Stimulated activated CD4-positive, alpha-beta T cell treated with anti-CD3 and anti-CD28 coated beads, Interleukin-12 subunit alpha, Interleukin-12 subunit beta, amount 100 ng/mL, for 48 hours (primary cell): ENCODE measurements at regions not wholly inside any gene's neighbourhood (a gene's known extent, or its start where the extent isn't known, plus 50 kb on each side); places are given as distances from the start of the nearest gene placed in this dataset.

ENCODE experiments used
- DNase-seq, 3 donors: peaks; one replicate each; pipeline ENCODE4 v3.0.0-alpha.2; 2020; ENCODE audit warnings: low read depth in 2 of 3, low spot score in 1 of 3

GRCh38 chr11:56932572-56933220 is 56.0 kb upstream of the OR5AK2 start:
- no peak for DNase-seq

- DNase-seq = no peak
These were observed 65.6 kb upstream of the OR5AK2 start for GRCh38 chr11:56923116-56923515.

GRCh38 chr11:56922421-56922820 is 66.3 kb upstream of the OR5AK2 start:
- no peak for DNase-seq

- no peak for DNase-seq
These were observed 70.9 kb upstream of the OR5AK2 start for GRCh38 chr11:56917708-56918400.

GRCh38 chr11:56916587-56916986 is 72.1 kb upstream of the OR5AK2 start:
- DNase-seq = no peak

- no peak for DNase-seq
These were observed 72.6 kb upstream of the OR5AK2 start for GRCh38 chr11:56916162-56916561.

- no peak for DNase-seq
These were observed 77.4 kb upstream of the OR5AK2 start for GRCh38 chr11:56911312-56911711.

GRCh38 chr11:56910785-56911184 is 77.9 kb upstream of the OR5AK2 start:
- DNase-seq = no peak

GRCh38 chr11:56910046-56910773 is 78.5 kb upstream of the OR5AK2 start:
- no peak for DNase-seq

- DNase-seq = no peak
These were observed 79.2 kb upstream of the OR5AK2 start for GRCh38 chr11:56909563-56909962.

GRCh38 chr11:56909080-56909479 is 79.6 kb upstream of the OR5AK2 start:
- DNase-seq = no peak

GRCh38 chr11:56906683-56907148 is 82.0 kb upstream of the OR5AK2 start:
- no peak for DNase-seq

- DNase-seq = no peak
These were observed 82.8 kb upstream of the OR5AK2 start for GRCh38 chr11:56905936-56906335.

GRCh38 chr11:56905442-56905841 is 83.3 kb upstream of the OR5AK2 start:
- no peak for DNase-seq

GRCh38 chr11:56898856-56899255 is 89.9 kb upstream of the OR5AK2 start:
- no peak for DNase-seq

GRCh38 chr11:56890584-56891305 is 98.0 kb upstream of the OR5AK2 start:
- DNase-seq = no peak

- DNase-seq = no peak
These were observed 98.7 kb upstream of the OR5AK2 start for GRCh38 chr11:56889986-56890385.

GRCh38 chr11:56887940-56888339 is 100.8 kb upstream of the OR5AK2 start:
- DNase-seq = no peak

- no peak for DNase-seq
These were observed 102.3 kb upstream of the OR5AK2 start for GRCh38 chr11:56886455-56886854.

- DNase-seq = no peak
These were observed 102.9 kb upstream of the OR5AK2 start for GRCh38 chr11:56885854-56886253.

- DNase-seq = no peak
These were observed 103.5 kb upstream of the OR5AK2 start for GRCh38 chr11:56885177-56885576.
